HepG2 (cell line): ENCODE measurements at regions not wholly inside any gene's neighbourhood (a gene's known extent, or its start where the extent isn't known, plus 50 kb on each side); places are given as distances from the start of the nearest gene placed in this dataset.
"Not testable (repeated sequence)": the region's sequence is repeated elsewhere in the genome, so short reads cannot be mapped to it uniquely, and the experiment has no call there.

Experiments used
- ATAC-seq: fragments of 200-7000 bp; cut with Tn5 transposase; 3 replicates; pipeline ENCODE4 v1.9.1; 2020; ENCODE audit warnings: mild to moderate bottlenecking, moderate library complexity
- BruUV-seq: library from RNA; stranded (reverse); fragments of 400-500 nt; replicated peaks from 2 replicates; lab custom pipeline; 2021; lab: Mats Ljungman, UMichigan
- CTCF ChIA-PET: fragments of 300-600 bp; formaldehyde crosslinking; extraction: SDS; loops from one replicate; lab custom pipeline; 2021; ENCODE audit warnings: low total read pairs, inconsistent platforms, low intra/inter-chr PET ratio; lab: Yijun Ruan, JAX
- POLR2A ChIA-PET: fragments of 350-600 bp; sonication (Branson Sonifier 250); formaldehyde crosslinking; loops from one replicate; lab custom pipeline; 2020; ENCODE audit warnings: antibody characterized with exemption, inconsistent platforms; lab: Yijun Ruan, JAX
- DNase-seq: peaks from one replicate; pipeline ENCODE4 v3.0.0-alpha.2; 2015; ENCODE audit warnings: low spot score
- FAIRE-seq: peaks from 3 replicates; lab custom pipeline; 2011; peaks lifted over from hg19 to GRCh38; lab: Jason Lieb, UNC
- H2AFZ ChIP-seq: one replicate; pipeline ENCODE4 v1.6.1; 2011; ENCODE audit warnings: low read length, inconsistent platforms
- H3K27ac ChIP-seq: fragments of 300-600 bp; 3 replicates; pipeline ENCODE4 v1.8.0; 2011; ENCODE audit warnings: mixed run types, mild to moderate bottlenecking, mixed read lengths, low read length, inconsistent platforms; ENCODE audit not compliant: insufficient read depth; ENCODE audit errors: extremely low read length
- H3K27me3 ChIP-seq, 2 experiments: fragments of 200-600 bp in 1 of 2; 2 replicates in 1 of 2; 3 replicates in 1 of 2; pipeline versions ENCODE4 v1.6.0 to v1.8.0; 2011; ENCODE audit warnings: low read length in 2 of 2, mild to moderate bottlenecking in 2 of 2, moderate library complexity in 2 of 2, inconsistent platforms in 1 of 2; ENCODE audit not compliant: insufficient read depth in 2 of 2, control insufficient read depth in 1 of 2
- H3K36me3 ChIP-seq, 2 experiments: fragments of 200-600 bp in 1 of 2; replicated peaks in 1 of 2; 2 replicates in 1 of 2; 3 replicates in 1 of 2; pipeline versions ENCODE4 v1.5.1 to v1.8.0; 2011; ENCODE audit warnings: low read length in 2 of 2, inconsistent platforms in 1 of 2; ENCODE audit not compliant: insufficient read depth in 2 of 2, control insufficient read depth in 1 of 2
- H3K4me1 ChIP-seq: 2 replicates; pipeline ENCODE4 v1.5.1; 2012; ENCODE audit warnings: low read length, inconsistent platforms; ENCODE audit not compliant: insufficient read depth
- H3K4me2 ChIP-seq: 2 replicates; pipeline ENCODE4 v1.6.0; 2011; ENCODE audit warnings: low read depth, low read length, inconsistent platforms
- H3K4me3 ChIP-seq, 3 experiments: fragments of 200-600 bp in 1 of 3; sonication (generic), shearing (Covaris generic) in 1 of 3; replicated peaks in 1 of 3; 2 replicates each; pipeline ENCODE4 v1.5.1; 2011 to 2016; ENCODE audit warnings: low read length in 3 of 3, inconsistent platforms in 2 of 3, low read depth in 2 of 3, mild to moderate bottlenecking in 2 of 3, control low read depth in 1 of 3, mixed read lengths in 1 of 3; ENCODE audit not compliant: insufficient read depth in 1 of 3
- H3K79me2 ChIP-seq: one replicate; pipeline ENCODE4 v1.6.1; 2011; ENCODE audit warnings: low read length, inconsistent platforms; ENCODE audit not compliant: insufficient read depth
- H3K9ac ChIP-seq: 2 replicates; pipeline ENCODE4 v1.6.0; 2011; ENCODE audit warnings: mild to moderate bottlenecking, low read depth, low read length, inconsistent platforms; ENCODE audit not compliant: insufficient read depth
- H3K9me3 ChIP-seq: 2 replicates; pipeline ENCODE4 v1.5.1; 2012; ENCODE audit warnings: mild to moderate bottlenecking, low read length
- H4K20me1 ChIP-seq: 2 replicates; pipeline ENCODE4 v1.6.0; 2011; ENCODE audit warnings: inconsistent platforms, mild to moderate bottlenecking, low read length, moderate library complexity; ENCODE audit not compliant: insufficient read depth
- CBFB ChIP-seq: sonication (generic); formaldehyde crosslinking; IDR thresholded peaks from 2 replicates; pipeline ENCODE4 v1.4.0; 2020; ENCODE audit warnings: missing genetic modification reagents
- EZH2 ChIP-seq: conservative IDR thresholded peaks from 2 replicates; pipeline ENCODE4 v1.6.1; 2012; ENCODE audit warnings: mild to moderate bottlenecking, low read depth, low read length, moderate library complexity
- IKZF1 ChIP-seq: fragments of 450-650 bp; IDR thresholded peaks from 2 replicates; pipeline ENCODE4 v1.7.1; 2016
- KDM6A ChIP-seq: IDR thresholded peaks from 2 replicates; pipeline ENCODE4 v1.6.1; 2016; ENCODE audit warnings: low read depth
- NFIC ChIP-seq: IDR thresholded peaks from 2 replicates; pipeline ENCODE4 v1.6.1; 2012; ENCODE audit warnings: mild to moderate bottlenecking, low read length, inconsistent platforms
- SALL1 ChIP-seq: sonication (generic); formaldehyde crosslinking; IDR thresholded peaks from 2 replicates; pipeline ENCODE4 v1.8.0; 2022; ENCODE audit warnings: mild to moderate bottlenecking, missing genetic modification reagents
- TARDBP ChIP-seq: sonication (generic); formaldehyde crosslinking; IDR thresholded peaks from 2 replicates; pipeline ENCODE4 v1.8.0; 2022; ENCODE audit warnings: mild to moderate bottlenecking, missing genetic modification reagents
- TCF7L2 ChIP-seq: IDR thresholded peaks from 2 replicates; pipeline ENCODE4 v1.6.1; 2011; ENCODE audit warnings: mild to moderate bottlenecking, low read depth, low read length, moderate library complexity
- THAP11 ChIP-seq: IDR thresholded peaks from 2 replicates; pipeline ENCODE4 v1.6.1; 2016; ENCODE audit warnings: missing biosample characterization, missing genetic modification reagents
- ZFP82 ChIP-seq: sonication (generic); formaldehyde crosslinking; IDR thresholded peaks from 2 replicates; pipeline ENCODE4 v1.5.1; 2020; ENCODE audit warnings: mild to moderate bottlenecking, missing genetic modification reagents, borderline replicate concordance
- ZFP90 ChIP-seq: sonication (generic); formaldehyde crosslinking; IDR thresholded peaks from 2 replicates; pipeline ENCODE4 v1.8.0; 2022; ENCODE audit warnings: missing genetic modification reagents, mild to moderate bottlenecking, inconsistent platforms, borderline replicate concordance
- ZNF326 ChIP-seq: sonication (generic); formaldehyde crosslinking; IDR thresholded peaks from 2 replicates; pipeline ENCODE4 v1.4.0; 2020; ENCODE audit warnings: missing genetic modification reagents, borderline replicate concordance
- ZNF619 ChIP-seq: sonication (generic); formaldehyde crosslinking; IDR thresholded peaks from 2 replicates; pipeline ENCODE4 v1.4.0; 2020; ENCODE audit warnings: mild to moderate bottlenecking, missing genetic modification reagents
- WGBS: methylation state at CpG from one replicate; pipeline ENCODE4 v1.1.6; 2017; ENCODE audit warnings: low lambda C conversion rate; 5-methylcytosine and 5-hydroxymethylcytosine counted together
- in situ Hi-C: cut with HindIII; loops from 2 replicates; pipeline ENCODE4 v1.10.0; 2017; ENCODE audit warnings: low pct_unique_long_range_greater_than_20kb; ENCODE audit not compliant: extremely low pct_ligation_motif_present
- intact Hi-C: fragments of 100-400 bp; cut with micrococcal nuclease; formaldehyde crosslinking; loops from one replicate; pipeline ENCODE4 v1.10.0; 2022; ENCODE audit not compliant: unreplicated experiment
- TF ChIP-seq, protein P1 (sequence below): sonication (generic); formaldehyde crosslinking; IDR thresholded peaks from 2 replicates; pipeline ENCODE4 v1.5.0; 2020; ENCODE audit warnings: mild to moderate bottlenecking, missing genetic modification reagents
- TF ChIP-seq, protein P2 (sequence below): sonication (generic); formaldehyde crosslinking; IDR thresholded peaks from 2 replicates; pipeline ENCODE4 v1.4.0; 2020; ENCODE audit warnings: mild to moderate bottlenecking, missing genetic modification reagents
- TF ChIP-seq, protein P3 (sequence below): sonication (generic); formaldehyde crosslinking; conservative IDR thresholded peaks from 2 replicates; pipeline ENCODE4 v1.8.0; 2022; ENCODE audit warnings: missing genetic modification reagents

DNA sequence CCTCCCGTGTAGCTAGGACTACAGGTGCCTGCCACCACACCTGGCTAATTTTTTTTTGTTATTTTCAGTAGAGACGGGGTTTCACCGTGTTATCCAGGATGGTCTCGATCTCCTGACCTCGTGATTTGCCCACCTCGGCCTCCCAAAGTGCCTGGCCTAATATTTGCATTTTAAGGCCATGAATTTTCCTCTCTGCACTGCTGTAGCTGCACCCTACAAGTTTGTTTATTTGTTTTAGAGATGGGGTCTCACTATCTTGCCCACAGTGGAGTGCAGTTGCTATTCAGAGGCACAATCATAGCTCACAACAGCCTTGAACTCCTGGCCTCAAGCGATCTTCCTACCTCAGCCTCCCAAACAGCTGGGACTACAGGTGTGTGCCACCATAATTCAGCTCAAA lies 59.8 kb upstream of the NBPF3 start:
- H3K36me3 ChIP-seq, H3K4me1 ChIP-seq, H2AFZ ChIP-seq, H3K79me2 ChIP-seq, POLR2A ChIA-PET, H3K27me3 ChIP-seq, CTCF ChIA-PET, H3K9me3 ChIP-seq, in situ Hi-C loops: not testable (repeated sequence)
- TF ChIP-seq ZFP90, result peak; percentile 92; the same call in 1 of the 2 replicates
- TF ChIP-seq, all 625 proteins: peak for 1; not testable (repeated sequence) for 624
- H3K9ac ChIP-seq, H3K27ac ChIP-seq, H3K4me3 ChIP-seq, intact Hi-C loops, DNase-seq, H4K20me1 ChIP-seq, BruUV-seq, FAIRE-seq, ATAC-seq, H3K4me2 ChIP-seq: not testable (repeated sequence)
- WGBS, result 9% methylated on average over 7 of the region's 7 CpGs

DNA sequence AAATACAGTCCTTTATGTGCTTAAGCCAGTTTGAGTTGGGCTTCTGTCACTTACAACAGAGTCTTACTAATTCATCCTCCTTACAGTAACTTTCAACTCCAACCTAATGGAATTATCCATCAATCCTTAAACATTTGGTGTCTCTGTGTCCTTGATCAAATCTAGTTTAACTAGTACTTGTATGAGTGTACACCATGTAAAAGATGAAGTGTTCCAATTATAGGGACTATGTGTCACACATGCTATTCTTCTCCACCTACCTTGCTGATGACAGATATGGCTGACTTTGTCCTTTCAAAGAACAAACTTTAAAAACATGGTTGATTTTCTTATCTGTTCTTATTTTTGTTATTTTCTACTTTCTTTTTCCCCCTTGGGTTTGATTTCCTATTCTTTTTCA lies 60.4 kb upstream of the NBPF3 start:
- H3K4me2 ChIP-seq, result no peak overlapping the region
- no peaks in the 10 kb centered on the region for H3K9me3 ChIP-seq
- H4K20me1 ChIP-seq, result no peaks in the 10 kb centered on the region
- H3K27me3 ChIP-seq, result no peaks in the 10 kb centered on the region; a peak in 1 of 5 replicates
- no peak overlapping the region for H3K9ac ChIP-seq
- CTCF ChIA-PET, result no interaction called here
- H3K36me3 ChIP-seq, result no peaks in the 10 kb centered on the region
- FAIRE-seq (no peak), DNase-seq (no peak), ATAC-seq (no peak)
- H3K4me1 ChIP-seq, result no peaks in the 10 kb centered on the region
- in situ Hi-C loops, result loop anchor here (10.0 kb wide), 1 partner anchor 195 kb away; no protein-coding TSS in a partner anchor
- no TSS peak for BruUV-seq
- no peak overlapping the region for H3K4me3 ChIP-seq
- H3K27ac ChIP-seq, result no peak overlapping the region
- H2AFZ ChIP-seq, result no peak overlapping the region
- intact Hi-C loops, result loop anchor here (5.0 kb wide), 1 partner anchor 193 kb away; no protein-coding TSS in a partner anchor
- POLR2A ChIA-PET, result no interaction called here
- H3K79me2 ChIP-seq, result no peaks in the 10 kb centered on the region
- TF ChIP-seq, protein P1, sequence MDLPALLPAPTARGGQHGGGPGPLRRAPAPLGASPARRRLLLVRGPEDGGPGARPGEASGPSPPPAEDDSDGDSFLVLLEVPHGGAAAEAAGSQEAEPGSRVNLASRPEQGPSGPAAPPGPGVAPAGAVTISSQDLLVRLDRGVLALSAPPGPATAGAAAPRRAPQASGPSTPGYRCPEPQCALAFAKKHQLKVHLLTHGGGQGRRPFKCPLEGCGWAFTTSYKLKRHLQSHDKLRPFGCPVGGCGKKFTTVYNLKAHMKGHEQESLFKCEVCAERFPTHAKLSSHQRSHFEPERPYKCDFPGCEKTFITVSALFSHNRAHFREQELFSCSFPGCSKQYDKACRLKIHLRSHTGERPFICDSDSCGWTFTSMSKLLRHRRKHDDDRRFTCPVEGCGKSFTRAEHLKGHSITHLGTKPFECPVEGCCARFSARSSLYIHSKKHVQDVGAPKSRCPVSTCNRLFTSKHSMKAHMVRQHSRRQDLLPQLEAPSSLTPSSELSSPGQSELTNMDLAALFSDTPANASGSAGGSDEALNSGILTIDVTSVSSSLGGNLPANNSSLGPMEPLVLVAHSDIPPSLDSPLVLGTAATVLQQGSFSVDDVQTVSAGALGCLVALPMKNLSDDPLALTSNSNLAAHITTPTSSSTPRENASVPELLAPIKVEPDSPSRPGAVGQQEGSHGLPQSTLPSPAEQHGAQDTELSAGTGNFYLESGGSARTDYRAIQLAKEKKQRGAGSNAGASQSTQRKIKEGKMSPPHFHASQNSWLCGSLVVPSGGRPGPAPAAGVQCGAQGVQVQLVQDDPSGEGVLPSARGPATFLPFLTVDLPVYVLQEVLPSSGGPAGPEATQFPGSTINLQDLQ, result no peak
- TF ChIP-seq KDM6A (CRISPR knock-in tag) (no peak), CBFB (CRISPR knock-in tag) (no peak), IKZF1 (no peak), SALL1 (CRISPR knock-in tag) (no peak), THAP11 (no peak), ZFP82 (CRISPR knock-in tag) (no peak), EZH2 (no peak), TCF7L2 (no peak), NFIC (no peak), ZNF619 (CRISPR knock-in tag) (no peak), TARDBP (no peak), ZNF326 (CRISPR knock-in tag) (no peak)
- TF ChIP-seq, protein P2, sequence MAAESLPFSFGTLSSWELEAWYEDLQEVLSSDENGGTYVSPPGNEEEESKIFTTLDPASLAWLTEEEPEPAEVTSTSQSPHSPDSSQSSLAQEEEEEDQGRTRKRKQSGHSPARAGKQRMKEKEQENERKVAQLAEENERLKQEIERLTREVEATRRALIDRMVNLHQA (CRISPR knock-in tag), result no peak
- TF ChIP-seq, protein P3, sequence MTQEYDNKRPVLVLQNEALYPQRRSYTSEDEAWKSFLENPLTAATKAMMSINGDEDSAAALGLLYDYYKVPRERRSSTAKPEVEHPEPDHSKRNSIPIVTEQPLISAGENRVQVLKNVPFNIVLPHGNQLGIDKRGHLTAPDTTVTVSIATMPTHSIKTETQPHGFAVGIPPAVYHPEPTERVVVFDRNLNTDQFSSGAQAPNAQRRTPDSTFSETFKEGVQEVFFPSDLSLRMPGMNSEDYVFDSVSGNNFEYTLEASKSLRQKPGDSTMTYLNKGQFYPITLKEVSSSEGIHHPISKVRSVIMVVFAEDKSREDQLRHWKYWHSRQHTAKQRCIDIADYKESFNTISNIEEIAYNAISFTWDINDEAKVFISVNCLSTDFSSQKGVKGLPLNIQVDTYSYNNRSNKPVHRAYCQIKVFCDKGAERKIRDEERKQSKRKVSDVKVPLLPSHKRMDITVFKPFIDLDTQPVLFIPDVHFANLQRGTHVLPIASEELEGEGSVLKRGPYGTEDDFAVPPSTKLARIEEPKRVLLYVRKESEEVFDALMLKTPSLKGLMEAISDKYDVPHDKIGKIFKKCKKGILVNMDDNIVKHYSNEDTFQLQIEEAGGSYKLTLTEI, result no peak
